ENCODE measurements at regions not wholly inside any gene's neighbourhood (a gene's known extent, or its start where the extent isn't known, plus 50 kb on each side); places are given as distances from the start of the nearest gene placed in this dataset.
"Not testable (repeated sequence)": the region's sequence is repeated elsewhere in the genome, so short reads cannot be mapped to it uniquely, and the experiment has no call there.

- not testable (repeated sequence) for DNase-seq
Measured at GRCh38 chr1:83343767-83344166, 655.2 kb downstream of the TTLL7 start.

- not testable (repeated sequence) for DNase-seq
Measured at GRCh38 chr1:83342995-83343394, 655.9 kb downstream of the TTLL7 start.

- not testable (repeated sequence) for DNase-seq
Measured at GRCh38 chr1:83332308-83332707, 666.6 kb downstream of the TTLL7 start.

GRCh38 chr1:83318366-83318765 is 680.6 kb downstream of the TTLL7 start:
- no peak for DNase-seq

- not testable (repeated sequence) for DNase-seq
Measured at GRCh38 chr1:83315446-83315845, 683.5 kb downstream of the TTLL7 start.

- not testable (repeated sequence) for DNase-seq
Measured at GRCh38 chr1:83310161-83310560, 688.8 kb downstream of the TTLL7 start.

GRCh38 chr1:83309035-83309434 is 689.9 kb downstream of the TTLL7 start:
- DNase-seq, result not testable (repeated sequence)

GRCh38 chr1:83306811-83307210 is 692.1 kb downstream of the TTLL7 start:
- not testable (repeated sequence) for DNase-seq

- not testable (repeated sequence) for DNase-seq
Measured at GRCh38 chr1:83295594-83295993, 703.3 kb downstream of the TTLL7 start.

- not testable (repeated sequence) for DNase-seq
Measured at GRCh38 chr1:83287391-83287790, 711.5 kb downstream of the TTLL7 start.

- not testable (repeated sequence) for DNase-seq
Measured at GRCh38 chr1:83274656-83275055, 724.3 kb downstream of the TTLL7 start.

- not testable (repeated sequence) for DNase-seq
Measured at GRCh38 chr1:83272484-83272883, 726.4 kb downstream of the TTLL7 start.

- DNase-seq, result not testable (repeated sequence)
Measured at GRCh38 chr1:83271834-83272233, 727.1 kb downstream of the TTLL7 start.

GRCh38 chr1:83270801-83271200 is 728.1 kb downstream of the TTLL7 start:
- DNase-seq, result not testable (repeated sequence)

- DNase-seq, result not testable (repeated sequence)
Measured at GRCh38 chr1:83263808-83264207, 735.1 kb downstream of the TTLL7 start.

GRCh38 chr1:83251687-83252086 is 747.2 kb downstream of the TTLL7 start:
- not testable (repeated sequence) for DNase-seq

GRCh38 chr1:83246780-83247179 is 752.2 kb downstream of the TTLL7 start:
- DNase-seq, result peak; percentile 6

GRCh38 chr1:83244832-83245231 is 754.1 kb downstream of the TTLL7 start:
- DNase-seq, result not testable (repeated sequence)

GRCh38 chr1:83239568-83239967 is 759.4 kb downstream of the TTLL7 start:
- DNase-seq, result not testable (repeated sequence)

- not testable (repeated sequence) for DNase-seq
Measured at GRCh38 chr1:83238654-83239053, 760.3 kb downstream of the TTLL7 start.

- DNase-seq, result not testable (repeated sequence)
Measured at GRCh38 chr1:83219788-83220187, 779.1 kb downstream of the TTLL7 start.

- not testable (repeated sequence) for DNase-seq
Measured at GRCh38 chr1:83218036-83218716, 780.8 kb downstream of the TTLL7 start.

- DNase-seq, result not testable (repeated sequence)
Measured at GRCh38 chr1:83214317-83214716, 784.6 kb downstream of the TTLL7 start.

GRCh38 chr1:83213648-83214047 is 785.3 kb downstream of the TTLL7 start:
- DNase-seq, result not testable (repeated sequence)

GRCh38 chr1:83212033-83212432 is 786.9 kb downstream of the TTLL7 start:
- DNase-seq, result not testable (repeated sequence)
